ENCODE measurements at regions not wholly inside any gene's neighbourhood (a gene's known extent, or its start where the extent isn't known, plus 50 kb on each side); places are given as distances from the start of the nearest gene placed in this dataset.

DNA sequence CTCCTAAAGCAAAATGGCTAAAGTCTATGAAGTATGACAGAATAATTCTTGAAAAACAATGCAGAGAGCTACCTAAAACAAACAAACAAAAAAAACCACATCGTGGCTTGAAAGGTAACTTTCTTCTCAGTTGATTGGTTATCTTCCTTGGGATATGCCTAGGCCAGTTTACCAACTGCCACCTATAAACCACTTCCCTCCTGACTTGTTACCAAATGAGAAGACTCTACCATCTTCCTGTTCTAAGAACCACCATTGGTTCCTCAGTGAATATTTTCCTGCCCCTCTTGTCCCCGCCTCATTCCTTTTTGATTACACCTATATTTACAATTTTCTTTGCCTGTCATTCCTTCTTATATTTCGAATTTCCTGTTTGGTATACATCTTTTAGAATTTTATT is 336.6 kb downstream of the SIPA1L2 start:
- Histone ChIP-seq H2AFZ (ENCODE audit: control insufficient read depth, low read length) (no peak overlapping the region), H3K9ac (ENCODE audit: control insufficient read depth, extremely low read depth, insufficient read depth, low read length) (no peak overlapping the region), H3K36me3 (ENCODE audit: control insufficient read depth in 2 of 2, extremely low read depth in 1 of 2, insufficient read depth in 2 of 2, low read length in 2 of 2) (no peaks in the 10 kb centered on the region), H3K9me1 (ENCODE audit: control insufficient read depth, extremely low read depth, insufficient read depth, low read length) (no peaks in the 10 kb centered on the region), H3K27me3 (ENCODE audit: control insufficient read depth, extremely low read depth, insufficient read depth, low read length) (peaks cover 5% of the 10 kb centered on the region), H3K9me3 (ENCODE audit: control insufficient read depth, low read depth, low read length) (no peaks in the 10 kb centered on the region), H3K4me3 (ENCODE audit: control insufficient read depth in 2 of 3, extremely low read depth in 1 of 3, insufficient read depth in 2 of 3, low read depth in 1 of 3, low read length in 3 of 3) (no peak overlapping the region), H3K4me2 (ENCODE audit: control insufficient read depth, extremely low read depth, insufficient read depth, low read depth, low read length) (peak overlapping the region; percentile 35), H4K20me1 (ENCODE audit: control insufficient read depth, extremely low read depth, insufficient read depth, low read length) (no peaks in the 10 kb centered on the region), H3K4me1 (ENCODE audit: control insufficient read depth, extremely low read depth, insufficient read depth, low read length) (peaks cover 12% of the 10 kb centered on the region), H3K79me2 (ENCODE audit: control insufficient read depth, insufficient read depth, low read length) (no peaks in the 10 kb centered on the region), H3K27ac (ENCODE audit: control insufficient read depth, insufficient read depth, low read length) (no peak overlapping the region)
- TF ChIP-seq, protein P1, sequence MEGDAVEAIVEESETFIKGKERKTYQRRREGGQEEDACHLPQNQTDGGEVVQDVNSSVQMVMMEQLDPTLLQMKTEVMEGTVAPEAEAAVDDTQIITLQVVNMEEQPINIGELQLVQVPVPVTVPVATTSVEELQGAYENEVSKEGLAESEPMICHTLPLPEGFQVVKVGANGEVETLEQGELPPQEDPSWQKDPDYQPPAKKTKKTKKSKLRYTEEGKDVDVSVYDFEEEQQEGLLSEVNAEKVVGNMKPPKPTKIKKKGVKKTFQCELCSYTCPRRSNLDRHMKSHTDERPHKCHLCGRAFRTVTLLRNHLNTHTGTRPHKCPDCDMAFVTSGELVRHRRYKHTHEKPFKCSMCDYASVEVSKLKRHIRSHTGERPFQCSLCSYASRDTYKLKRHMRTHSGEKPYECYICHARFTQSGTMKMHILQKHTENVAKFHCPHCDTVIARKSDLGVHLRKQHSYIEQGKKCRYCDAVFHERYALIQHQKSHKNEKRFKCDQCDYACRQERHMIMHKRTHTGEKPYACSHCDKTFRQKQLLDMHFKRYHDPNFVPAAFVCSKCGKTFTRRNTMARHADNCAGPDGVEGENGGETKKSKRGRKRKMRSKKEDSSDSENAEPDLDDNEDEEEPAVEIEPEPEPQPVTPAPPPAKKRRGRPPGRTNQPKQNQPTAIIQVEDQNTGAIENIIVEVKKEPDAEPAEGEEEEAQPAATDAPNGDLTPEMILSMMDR (optimal IDR thresholded peaks at IDR 0.05 in 1 of 3, IDR thresholded peaks at IDR 0.05 in 1 of 3, conservative IDR thresholded peaks at IDR 0.05 in 1 of 3; ENCODE audit: extremely low read depth in 1 of 3, insufficient read depth in 2 of 3, low read length in 3 of 3) = no peak
- no peak for TF ChIP-seq EZH2 (IDR thresholded peaks at IDR 0.05; ENCODE audit: low read length)
- peak; percentile 17 for FAIRE-seq
- dilution Hi-C loops (cut with MboI; ENCODE audit: extremely low pct_ligation_motif_present, low sequenced_read_pairs) = no loop called here
- DNase-seq (ENCODE audit: low read depth, low spot score) = no peak

DNA sequence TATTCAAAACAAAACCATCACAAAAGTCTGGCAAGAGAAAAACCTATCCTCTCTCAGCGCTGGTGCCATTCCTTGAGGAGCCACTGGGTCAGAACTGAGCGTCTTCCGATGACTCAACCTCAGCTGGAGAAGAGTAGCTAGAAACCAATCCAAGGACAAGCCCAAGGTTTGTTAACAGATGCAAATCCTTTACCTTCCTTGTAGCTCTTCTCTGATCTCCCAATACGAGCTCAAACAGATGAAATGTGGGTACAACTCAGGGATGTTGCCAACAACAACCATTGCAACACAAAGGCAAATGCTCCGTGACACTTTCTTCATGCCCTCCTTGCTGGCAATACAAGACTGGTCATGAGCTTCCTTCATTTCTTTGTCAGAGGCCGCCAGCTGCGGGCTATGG is 337.1 kb downstream of the SIPA1L2 start:
- Histone ChIP-seq H3K27me3 (ENCODE audit: control insufficient read depth, extremely low read depth, insufficient read depth, low read length) (peaks cover 5% of the 10 kb centered on the region), H3K9me3 (ENCODE audit: control insufficient read depth, low read depth, low read length) (no peaks in the 10 kb centered on the region), H2AFZ (ENCODE audit: control insufficient read depth, low read length) (no peak overlapping the region), H4K20me1 (ENCODE audit: control insufficient read depth, extremely low read depth, insufficient read depth, low read length) (no peaks in the 10 kb centered on the region), H3K4me3 (ENCODE audit: control insufficient read depth in 2 of 3, extremely low read depth in 1 of 3, insufficient read depth in 2 of 3, low read depth in 1 of 3, low read length in 3 of 3) (peak overlapping the region in 1 of 3 experiments; percentile 9), H3K9me1 (ENCODE audit: control insufficient read depth, extremely low read depth, insufficient read depth, low read length) (no peaks in the 10 kb centered on the region), H3K27ac (ENCODE audit: control insufficient read depth, insufficient read depth, low read length) (no peak overlapping the region), H3K4me2 (ENCODE audit: control insufficient read depth, extremely low read depth, insufficient read depth, low read depth, low read length) (peak overlapping the region; percentile 35), H3K4me1 (ENCODE audit: control insufficient read depth, extremely low read depth, insufficient read depth, low read length) (peaks cover 12% of the 10 kb centered on the region), H3K36me3 (ENCODE audit: control insufficient read depth in 2 of 2, extremely low read depth in 1 of 2, insufficient read depth in 2 of 2, low read length in 2 of 2) (no peaks in the 10 kb centered on the region), H3K79me2 (ENCODE audit: control insufficient read depth, insufficient read depth, low read length) (no peaks in the 10 kb centered on the region), H3K9ac (ENCODE audit: control insufficient read depth, extremely low read depth, insufficient read depth, low read length) (no peak overlapping the region)
- TF ChIP-seq, protein P1 (optimal IDR thresholded peaks at IDR 0.05 in 1 of 3, IDR thresholded peaks at IDR 0.05 in 1 of 3, conservative IDR thresholded peaks at IDR 0.05 in 1 of 3; ENCODE audit: extremely low read depth in 1 of 3, insufficient read depth in 2 of 3, low read length in 3 of 3) = peak in 2 of 3 experiments; percentile 17 to 29
- no peak for TF ChIP-seq EZH2 (IDR thresholded peaks at IDR 0.05; ENCODE audit: low read length)
- dilution Hi-C loops (cut with MboI; ENCODE audit: extremely low pct_ligation_motif_present, low sequenced_read_pairs) = no loop called here
- peak; percentile 83 for FAIRE-seq
- DNase-seq (ENCODE audit: low read depth, low spot score) = no peak

All from keratinocyte (primary cell).